Esophagus (tissue), 2 donors: ENCODE measurements at regions not wholly inside any gene's neighbourhood (a gene's known extent, or its start where the extent isn't known, plus 50 kb on each side); places are given as distances from the start of the nearest gene placed in this dataset.
"Not testable (repeated sequence)": the region's sequence is repeated elsewhere in the genome, so short reads cannot be mapped to it uniquely, and the experiment has no call there.

ENCODE experiments used
- H3K27ac ChIP-seq, 2 donors: one replicate each; pipeline ENCODE4 v1.5.1; 2013; ENCODE audit warnings: low read depth in 2 of 2, mild to moderate bottlenecking in 2 of 2, inconsistent platforms in 1 of 2, low read length in 1 of 2, moderate library complexity in 1 of 2
- H3K27me3 ChIP-seq, 2 donors: one replicate each; pipeline ENCODE4 v1.6.1; 2013; ENCODE audit warnings: low read length in 2 of 2, control low read depth in 1 of 2, mild to moderate bottlenecking in 1 of 2; ENCODE audit not compliant: insufficient read depth in 2 of 2, control insufficient read depth in 1 of 2
- H3K36me3 ChIP-seq, 2 donors: one replicate each; pipeline ENCODE4 v1.6.1; 2013; ENCODE audit warnings: low read length in 1 of 2; ENCODE audit not compliant: control insufficient read depth in 2 of 2, insufficient read depth in 2 of 2
- H3K4me1 ChIP-seq, 2 donors: one replicate each; pipeline ENCODE4 v1.6.1; 2013; ENCODE audit warnings: low read length in 1 of 2; ENCODE audit not compliant: control insufficient read depth in 2 of 2, insufficient read depth in 2 of 2
- H3K4me3 ChIP-seq, 2 donors: one replicate each; pipeline ENCODE4 v1.5.1; 2013; ENCODE audit warnings: low read length in 2 of 2, mild to moderate bottlenecking in 2 of 2, low read depth in 1 of 2, moderate library complexity in 1 of 2
- H3K9me3 ChIP-seq, 2 donors: one replicate each; pipeline ENCODE4 v1.6.1; 2013; ENCODE audit warnings: mild to moderate bottlenecking in 2 of 2, low read depth in 1 of 2, low read length in 1 of 2, moderate library complexity in 1 of 2; ENCODE audit not compliant: control insufficient read depth in 2 of 2, insufficient read depth in 1 of 2
- WGBS, 2 donors: extraction: QIAGEN DNeasy Blood & Tissue Kit; methylation state at CpG; one replicate each; pipeline ENCODE4 v1.1.7; 2013; 5-methylcytosine and 5-hydroxymethylcytosine counted together
- donor health status: healthy with polysubstance abuse.
- donor health status: Bipolar disorder and iron deficiency.

- Histone ChIP-seq H3K9me3 (peaks cover 0 to 3% of the 10 kb centered on the region in 2 donors), H3K4me3 (no peak overlapping the region), H3K27me3 (no peaks in the 10 kb centered on the region), H3K27ac (no peak overlapping the region), H3K4me1 (no peaks in the 10 kb centered on the region), H3K36me3 (no peaks in the 10 kb centered on the region)
Observed at GRCh38 chr11:135002236-135002635, 590.2 kb upstream of the B3GAT1 start.

- H3K4me3 ChIP-seq = no peak overlapping the region
- WGBS, 2 donors = 90 to 98% methylated on average over 2 of the region's 2 CpGs
- no peak overlapping the region for H3K27ac ChIP-seq
- H3K27me3 ChIP-seq = no peaks in the 10 kb centered on the region
- no peaks in the 10 kb centered on the region for H3K4me1 ChIP-seq
- peaks cover 0 to 3% of the 10 kb centered on the region in 2 donors for H3K9me3 ChIP-seq
- no peaks in the 10 kb centered on the region for H3K36me3 ChIP-seq
Observed at GRCh38 chr11:135001581-135001980, 589.5 kb upstream of the B3GAT1 start.

- not testable (repeated sequence) for H3K4me3 ChIP-seq, H3K27ac ChIP-seq, H3K36me3 ChIP-seq, H3K27me3 ChIP-seq, H3K4me1 ChIP-seq, H3K9me3 ChIP-seq
- 77 to 82% methylated on average over 5 of the region's 5 CpGs for WGBS, 2 donors
Observed at GRCh38 chr11:135001065-135001464, 589.0 kb upstream of the B3GAT1 start.

- Histone ChIP-seq H3K4me1 (no peaks in the 10 kb centered on the region), H3K27me3 (no peaks in the 10 kb centered on the region), H3K27ac (no peak overlapping the region), H3K36me3 (no peaks in the 10 kb centered on the region), H3K9me3 (peaks cover 0 to 3% of the 10 kb centered on the region in 2 donors), H3K4me3 (no peak overlapping the region)
- 34 to 44% methylated on average over 6 of the region's 6 CpGs for WGBS, 2 donors
Observed at GRCh38 chr11:134999590-134999989, 587.5 kb upstream of the B3GAT1 start.

- Histone ChIP-seq H3K27ac (no peak overlapping the region), H3K36me3 (no peaks in the 10 kb centered on the region), H3K4me1 (no peaks in the 10 kb centered on the region), H3K9me3 (peaks cover 0 to 3% of the 10 kb centered on the region in 2 donors), H3K4me3 (no peak overlapping the region), H3K27me3 (no peaks in the 10 kb centered on the region)
- 88 to 89% methylated on average over 11 of the region's 11 CpGs for WGBS, 2 donors
Observed at GRCh38 chr11:134997652-134998320, 585.7 kb upstream of the B3GAT1 start.

- H3K4me3 ChIP-seq = no peak overlapping the region
- no peak overlapping the region for H3K27ac ChIP-seq
- no peaks in the 10 kb centered on the region for H3K36me3 ChIP-seq
- no peaks in the 10 kb centered on the region for H3K27me3 ChIP-seq
- no peaks in the 10 kb centered on the region for H3K9me3 ChIP-seq
- WGBS, 2 donors = 21 to 33% methylated on average over 5 of the region's 5 CpGs
- no peaks in the 10 kb centered on the region for H3K4me1 ChIP-seq
Observed at GRCh38 chr11:134995741-134996140, 583.7 kb upstream of the B3GAT1 start.

GRCh38 chr11:134994431-134994830 is 582.4 kb upstream of the B3GAT1 start:
- H3K4me3 ChIP-seq = no peak overlapping the region
- no peaks in the 10 kb centered on the region for H3K9me3 ChIP-seq
- H3K27ac ChIP-seq = no peak overlapping the region
- no peaks in the 10 kb centered on the region for H3K36me3 ChIP-seq
- H3K27me3 ChIP-seq = no peaks in the 10 kb centered on the region
- no peaks in the 10 kb centered on the region for H3K4me1 ChIP-seq

- no peaks in the 10 kb centered on the region for H3K27me3 ChIP-seq
- H3K9me3 ChIP-seq = no peaks in the 10 kb centered on the region
- H3K4me3 ChIP-seq = no peak overlapping the region
- H3K4me1 ChIP-seq = no peaks in the 10 kb centered on the region
- no peak overlapping the region for H3K27ac ChIP-seq
- 58 to 62% methylated on average over 7 of the region's 7 CpGs for WGBS, 2 donors
- no peaks in the 10 kb centered on the region for H3K36me3 ChIP-seq
Observed at GRCh38 chr11:134993691-134994243, 581.7 kb upstream of the B3GAT1 start.

- Histone ChIP-seq H3K27ac (no peak overlapping the region), H3K4me3 (no peak overlapping the region), H3K9me3 (peaks cover 0 to 2% of the 10 kb centered on the region in 2 donors), H3K4me1 (no peaks in the 10 kb centered on the region), H3K36me3 (no peaks in the 10 kb centered on the region), H3K27me3 (no peaks in the 10 kb centered on the region)
- 46 to 52% methylated on average over 6 of the region's 6 CpGs for WGBS, 2 donors
Observed at GRCh38 chr11:134992981-134993380, 580.9 kb upstream of the B3GAT1 start.

GRCh38 chr11:134988495-134988894 is 576.5 kb upstream of the B3GAT1 start:
- Histone ChIP-seq H3K27ac (no peak overlapping the region), H3K27me3 (no peaks in the 10 kb centered on the region), H3K4me3 (no peak overlapping the region), H3K36me3 (no peaks in the 10 kb centered on the region), H3K9me3 (peaks cover 0 to 5% of the 10 kb centered on the region in 2 donors), H3K4me1 (no peaks in the 10 kb centered on the region)
- WGBS, 2 donors = 55 to 69% methylated on average over 4 of the region's 4 CpGs
